K562 (cell line): ENCODE measurements at regions not wholly inside any gene's neighbourhood (a gene's known extent, or its start where the extent isn't known, plus 50 kb on each side); places are given as distances from the start of the nearest gene placed in this dataset.

ENCODE experiments used
- ARNT ChIP-seq, 2 experiments: fragments of 450-650 bp; IDR thresholded peaks; 2 replicates each; pipeline ENCODE4 v1.6.1; 2016; ENCODE audit warnings: mild to moderate bottlenecking in 1 of 2
- CREB1 ChIP-seq, 2 experiments: sonication (generic) in 1 of 2; formaldehyde crosslinking in 1 of 2; IDR thresholded peaks; 2 replicates each; pipeline versions ENCODE4 v1.6.1 to v1.8.0; 2012 to 2022; ENCODE audit warnings: inconsistent platforms in 1 of 2, mild to moderate bottlenecking in 1 of 2, missing genetic modification reagents in 1 of 2, moderate library complexity in 1 of 2
- CREM ChIP-seq: IDR thresholded peaks from 2 replicates; pipeline ENCODE4 v1.6.1; 2014; ENCODE audit warnings: antibody characterized with exemption, low read depth
- EGR1 ChIP-seq: fragments of 450-650 bp; conservative IDR thresholded peaks from 2 replicates; pipeline ENCODE4 v1.6.1; 2017; ENCODE audit warnings: mild to moderate bottlenecking
- FOSL1 ChIP-seq: fragments of 200-800 bp; sonication (Bioruptor generic); conservative IDR thresholded peaks from 2 replicates; pipeline ENCODE4 v1.6.1; 2016; ENCODE audit warnings: missing genetic modification characterization, missing compliant biosample characterization
- GTF2A2 ChIP-seq: IDR thresholded peaks from 2 replicates; pipeline ENCODE4 v1.6.1; 2016; ENCODE audit warnings: mild to moderate bottlenecking, missing genetic modification characterization, missing compliant biosample characterization
- HEY1 ChIP-seq: fragments of 250-450 bp; sonication (Bioruptor Pico); IDR thresholded peaks from 2 replicates; pipeline ENCODE4 v1.5.0; 2020; ENCODE audit warnings: mild to moderate bottlenecking, moderate library complexity, borderline replicate concordance
- MEIS2 ChIP-seq: fragments of 450-650 bp; IDR thresholded peaks from 2 replicates; pipeline ENCODE4 v1.6.1; 2014; ENCODE audit warnings: mild to moderate bottlenecking; ENCODE audit not compliant: partially characterized antibody
- POLR2B ChIP-seq: fragments of 450-650 bp; IDR thresholded peaks from 2 replicates; pipeline ENCODE4 v1.6.1; 2018; ENCODE audit warnings: low read depth; ENCODE audit not compliant: partially characterized antibody
- SMAD1 ChIP-seq: fragments of 150-350 bp; IDR thresholded peaks from 2 replicates; pipeline ENCODE4 v1.6.1; 2014; ENCODE audit warnings: low read length, low read depth; ENCODE audit not compliant: partially characterized antibody
- THRAP3 ChIP-seq: fragments of 450-650 bp; IDR thresholded peaks from 2 replicates; pipeline ENCODE4 v1.6.1; 2016; ENCODE audit warnings: mild to moderate bottlenecking, inconsistent platforms, borderline replicate concordance
- ZMIZ1 ChIP-seq, 2 experiments: fragments of 150-350 bp in 1 of 2; IDR thresholded peaks; 2 replicates each; pipeline ENCODE4 v1.6.1; 2012 to 2016; ENCODE audit warnings: low read depth in 2 of 2, low read length in 2 of 2, mild to moderate bottlenecking in 1 of 2, moderate library complexity in 1 of 2
- ZNF124 ChIP-seq: sonication (generic); formaldehyde crosslinking; IDR thresholded peaks from 2 replicates; pipeline ENCODE4 v1.8.1; 2022; ENCODE audit warnings: missing genetic modification reagents
- ZNF175 ChIP-seq: fragments of 200-800 bp; sonication (Bioruptor generic); IDR thresholded peaks from 2 replicates; pipeline ENCODE4 v1.6.1; 2016; ENCODE audit warnings: low read depth, mild to moderate bottlenecking, missing genetic modification characterization, missing compliant biosample characterization
- ZNF444 ChIP-seq: fragments of 250-450 bp; sonication (Bioruptor Pico); IDR thresholded peaks from 2 replicates; pipeline ENCODE4 v1.4.0; 2020; ENCODE audit warnings: mild to moderate bottlenecking, moderate library complexity
- TF ChIP-seq, protein P1 (sequence below), 2 experiments: fragments of 450-650 bp; formaldehyde crosslinking in 1 of 2; IDR thresholded peaks; 2 replicates each; pipeline versions ENCODE4 v1.4.0 to v1.6.1; 2014 to 2020; ENCODE audit warnings: mild to moderate bottlenecking in 2 of 2, borderline replicate concordance in 1 of 2, low read depth in 1 of 2

DNA sequence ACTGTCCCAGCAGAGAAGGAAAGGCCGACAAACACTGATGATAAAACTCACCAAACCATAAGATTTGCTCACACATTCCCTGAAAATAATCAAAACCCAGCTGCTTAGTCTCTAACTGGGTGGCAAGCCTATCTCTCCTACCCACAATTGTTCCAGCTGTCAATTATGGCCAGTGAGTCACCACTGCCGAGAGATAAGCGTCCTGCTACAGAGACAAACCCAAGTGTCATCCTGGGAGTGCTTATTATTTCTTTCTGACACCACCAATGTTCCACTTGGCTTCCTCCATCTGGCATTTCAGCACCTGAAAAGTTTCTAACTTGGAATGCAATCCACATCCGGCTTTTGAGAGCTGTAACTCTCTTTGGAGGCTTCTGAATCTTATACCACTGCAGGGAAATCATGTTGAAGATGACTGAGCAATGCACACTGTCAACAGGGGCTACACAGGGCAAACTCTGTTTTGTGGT, 51.5 kb upstream of the VAV3 start (continued):
- TF ChIP-seq, protein P1, sequence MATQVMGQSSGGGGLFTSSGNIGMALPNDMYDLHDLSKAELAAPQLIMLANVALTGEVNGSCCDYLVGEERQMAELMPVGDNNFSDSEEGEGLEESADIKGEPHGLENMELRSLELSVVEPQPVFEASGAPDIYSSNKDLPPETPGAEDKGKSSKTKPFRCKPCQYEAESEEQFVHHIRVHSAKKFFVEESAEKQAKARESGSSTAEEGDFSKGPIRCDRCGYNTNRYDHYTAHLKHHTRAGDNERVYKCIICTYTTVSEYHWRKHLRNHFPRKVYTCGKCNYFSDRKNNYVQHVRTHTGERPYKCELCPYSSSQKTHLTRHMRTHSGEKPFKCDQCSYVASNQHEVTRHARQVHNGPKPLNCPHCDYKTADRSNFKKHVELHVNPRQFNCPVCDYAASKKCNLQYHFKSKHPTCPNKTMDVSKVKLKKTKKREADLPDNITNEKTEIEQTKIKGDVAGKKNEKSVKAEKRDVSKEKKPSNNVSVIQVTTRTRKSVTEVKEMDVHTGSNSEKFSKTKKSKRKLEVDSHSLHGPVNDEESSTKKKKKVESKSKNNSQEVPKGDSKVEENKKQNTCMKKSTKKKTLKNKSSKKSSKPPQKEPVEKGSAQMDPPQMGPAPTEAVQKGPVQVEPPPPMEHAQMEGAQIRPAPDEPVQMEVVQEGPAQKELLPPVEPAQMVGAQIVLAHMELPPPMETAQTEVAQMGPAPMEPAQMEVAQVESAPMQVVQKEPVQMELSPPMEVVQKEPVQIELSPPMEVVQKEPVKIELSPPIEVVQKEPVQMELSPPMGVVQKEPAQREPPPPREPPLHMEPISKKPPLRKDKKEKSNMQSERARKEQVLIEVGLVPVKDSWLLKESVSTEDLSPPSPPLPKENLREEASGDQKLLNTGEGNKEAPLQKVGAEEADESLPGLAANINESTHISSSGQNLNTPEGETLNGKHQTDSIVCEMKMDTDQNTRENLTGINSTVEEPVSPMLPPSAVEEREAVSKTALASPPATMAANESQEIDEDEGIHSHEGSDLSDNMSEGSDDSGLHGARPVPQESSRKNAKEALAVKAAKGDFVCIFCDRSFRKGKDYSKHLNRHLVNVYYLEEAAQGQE (IDR thresholded peaks at IDR 0.05; ENCODE audit: borderline replicate concordance), result peak; percentile 56; the same call in 1 of the 2 replicates
- TF ChIP-seq, protein P1 (CRISPR knock-in tag; IDR thresholded peaks at IDR 0.05; ENCODE audit: low read depth), result no peak
- TF ChIP-seq ZNF175 (CRISPR knock-in tag), result peak; percentile 97
- TF ChIP-seq SMAD1, result peak; percentile 72
- TF ChIP-seq ZMIZ1 (IDR thresholded peaks at IDR 0.05; ENCODE audit: low read depth in 2 of 2, low read length in 2 of 2), result peak in 1 of 2 experiments; percentile 93; a peak in 2 of 4 replicates
- TF ChIP-seq GTF2A2 (tag), result no peak
- TF ChIP-seq MEIS2, result peak; percentile 97
- TF ChIP-seq ARNT (IDR thresholded peaks at IDR 0.05), result peak; percentile 88 to 89; a peak in 3 of 4 replicates
- no peak for TF ChIP-seq ZNF124 (CRISPR knock-in tag)
- TF ChIP-seq EGR1, result 0 out of 2 replicates have a peak, but pooled peaks have one; percentile 23
- no peak for TF ChIP-seq POLR2B
- no peak for TF ChIP-seq THRAP3
- peak; percentile 46 for TF ChIP-seq CREB1 (IDR thresholded peaks at IDR 0.05)
- TF ChIP-seq CREB1 (CRISPR knock-in tag; IDR thresholded peaks at IDR 0.05), result peak; percentile 24; the same call in 1 of the 2 replicates
- TF ChIP-seq HEY1 (CRISPR knock-in tag), result peak; percentile 87; the same call in 1 of the 2 replicates
- peak; percentile 100 for TF ChIP-seq FOSL1 (tag)
- peak; percentile 76 for TF ChIP-seq ZNF444
- peak; percentile 76 for TF ChIP-seq CREM
